ENCODE measurements at regions not wholly inside any gene's neighbourhood (a gene's known extent, or its start where the extent isn't known, plus 50 kb on each side); places are given as distances from the start of the nearest gene placed in this dataset.

DNA sequence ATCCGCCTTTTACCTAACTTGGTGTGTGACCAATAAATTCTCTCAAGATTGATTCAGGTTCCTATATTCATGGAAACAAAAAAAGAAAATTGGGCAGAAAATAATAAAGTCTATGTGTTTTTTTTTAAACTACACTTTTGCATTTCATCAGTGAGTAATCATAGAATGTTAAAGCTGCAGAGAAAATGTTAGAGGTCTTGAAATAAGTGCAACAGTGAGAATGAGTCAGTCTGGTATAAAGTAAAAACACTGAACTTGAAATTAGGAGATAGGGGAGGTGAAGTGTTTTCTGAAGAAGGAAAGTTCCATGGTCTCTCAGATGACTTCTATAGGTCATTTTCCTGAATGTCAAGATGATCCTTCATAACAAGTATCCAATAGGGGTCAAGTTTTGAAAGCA is 202.6 kb upstream of the NRP1 start:
- no peaks in the 10 kb centered on the region for H3K27me3 ChIP-seq (replicated peaks; ENCODE audit: insufficient read depth)
- no peaks in the 10 kb centered on the region for H3K79me2 ChIP-seq (ENCODE audit: insufficient read depth)
- no peaks in the 10 kb centered on the region for H3K36me3 ChIP-seq (ENCODE audit: low read depth)
- peaks cover 8% of the 10 kb centered on the region; the same call in 1 of the 2 replicates for H3F3A ChIP-seq (ENCODE audit: insufficient read depth)
- H3K4me2 ChIP-seq (ENCODE audit: unreplicated experiment): no peak overlapping the region
- peaks cover 9% of the 10 kb centered on the region for H3K4me1 ChIP-seq (ENCODE audit: insufficient read depth)
- no peaks in the 10 kb centered on the region for H4K20me1 ChIP-seq (ENCODE audit: insufficient read depth)
- in situ Hi-C loops (cut with MboI): no loop called here
- no peaks in the 10 kb centered on the region for H3K9me3 ChIP-seq (ENCODE audit: low read depth)
- no peak overlapping the region for H3K4me3 ChIP-seq
- H3K27ac ChIP-seq: no peak overlapping the region
- DNase-seq: peak; percentile 62
- 96 to 97% methylated on average over 1 of the region's 1 CpG for WGBS, 2 experiments (ENCODE audit: low coverage in 1 of 2, low lambda C conversion rate in 2 of 2, missing lambda C conversion rate in 2 of 2)
- no peak overlapping the region for H3K9ac ChIP-seq
- H2AFZ ChIP-seq: no peak overlapping the region; the same call in 1 of the 2 replicates
- no peak for TF ChIP-seq EZH2phosphoT487 (IDR thresholded peaks at IDR 0.05; ENCODE audit: insufficient read depth, low read depth)
- TF ChIP-seq EZH2 (IDR thresholded peaks at IDR 0.05; ENCODE audit: insufficient read depth, poor library complexity, severe bottlenecking): no peak
- no peaks in the 10 kb centered on the region for H3K9me2 ChIP-seq (ENCODE audit: insufficient read depth)

DNA sequence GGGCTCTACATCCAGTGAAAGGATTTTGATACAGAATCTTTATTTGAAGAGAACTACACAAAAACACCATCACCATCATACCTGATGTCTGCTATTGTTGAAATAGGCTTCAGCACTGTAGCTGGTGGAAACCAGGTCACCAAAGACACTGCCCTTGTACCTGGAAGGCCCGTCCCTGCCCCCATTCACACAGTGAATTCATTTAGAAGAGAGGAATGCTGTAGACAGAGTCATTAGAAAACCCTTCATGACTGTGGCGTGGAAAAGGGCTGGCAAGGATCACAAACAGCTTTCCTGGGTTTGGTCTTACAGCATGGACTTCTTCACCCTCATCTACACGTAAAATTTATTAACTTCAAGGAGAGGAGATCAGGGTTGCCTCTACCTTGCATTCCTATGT is 202.0 kb upstream of the NRP1 start:
- peaks cover 9% of the 10 kb centered on the region for H3K4me1 ChIP-seq (ENCODE audit: insufficient read depth)
- H3K79me2 ChIP-seq (ENCODE audit: insufficient read depth): no peaks in the 10 kb centered on the region
- no peak overlapping the region for H3K4me2 ChIP-seq (ENCODE audit: unreplicated experiment)
- H3K9ac ChIP-seq: no peak overlapping the region
- no peak for DNase-seq
- H3K27me3 ChIP-seq (replicated peaks; ENCODE audit: insufficient read depth): no peaks in the 10 kb centered on the region
- H3F3A ChIP-seq (ENCODE audit: insufficient read depth): peaks cover 8% of the 10 kb centered on the region; the same call in 1 of the 2 replicates
- WGBS, 2 experiments (ENCODE audit: low coverage in 1 of 2, low lambda C conversion rate in 2 of 2, missing lambda C conversion rate in 2 of 2): 84 to 90% methylated on average over 3 of the region's 3 CpGs
- H3K4me3 ChIP-seq: no peak overlapping the region
- H2AFZ ChIP-seq: no peak overlapping the region; the same call in 1 of the 2 replicates
- no peaks in the 10 kb centered on the region for H3K9me2 ChIP-seq (ENCODE audit: insufficient read depth)
- no peak overlapping the region for H3K27ac ChIP-seq
- TF ChIP-seq EZH2phosphoT487 (IDR thresholded peaks at IDR 0.05; ENCODE audit: insufficient read depth, low read depth) (no peak), EZH2 (IDR thresholded peaks at IDR 0.05; ENCODE audit: insufficient read depth, poor library complexity, severe bottlenecking) (no peak)
- in situ Hi-C loops (cut with MboI): no loop called here
- H4K20me1 ChIP-seq (ENCODE audit: insufficient read depth): no peaks in the 10 kb centered on the region
- no peaks in the 10 kb centered on the region for H3K36me3 ChIP-seq (ENCODE audit: low read depth)
- no peaks in the 10 kb centered on the region for H3K9me3 ChIP-seq (ENCODE audit: low read depth)

DNA sequence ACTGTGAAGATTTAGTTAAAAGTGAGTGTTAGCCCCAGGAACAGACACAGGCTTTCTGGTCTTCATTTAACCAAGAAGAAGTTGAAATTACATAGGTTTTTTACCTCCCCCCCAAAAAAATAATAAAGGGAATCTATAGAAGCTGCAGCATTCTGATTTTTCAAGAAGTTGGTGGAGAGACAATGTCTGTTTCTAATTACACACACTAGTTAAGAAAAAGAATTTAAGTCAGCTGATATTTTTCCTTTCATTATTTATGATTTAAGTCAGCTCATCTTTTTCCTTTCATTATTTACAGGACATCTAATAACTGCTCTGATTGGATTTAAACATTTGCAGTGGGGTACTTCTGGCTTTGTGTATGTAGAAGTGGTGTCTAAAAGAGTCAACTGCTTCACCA is 201.4 kb upstream of the NRP1 start:
- Histone ChIP-seq H3K4me2 (ENCODE audit: unreplicated experiment) (no peak overlapping the region), H3F3A (ENCODE audit: insufficient read depth) (peaks cover 8% of the 10 kb centered on the region; the same call in 1 of the 2 replicates), H3K79me2 (ENCODE audit: insufficient read depth) (no peaks in the 10 kb centered on the region), H3K36me3 (ENCODE audit: low read depth) (no peaks in the 10 kb centered on the region), H3K4me1 (ENCODE audit: insufficient read depth) (peaks cover 9% of the 10 kb centered on the region), H4K20me1 (ENCODE audit: insufficient read depth) (no peaks in the 10 kb centered on the region), H3K27me3 (replicated peaks; ENCODE audit: insufficient read depth) (no peaks in the 10 kb centered on the region), H3K4me3 (no peak overlapping the region), H3K9ac (no peak overlapping the region), H3K9me2 (ENCODE audit: insufficient read depth) (no peaks in the 10 kb centered on the region), H2AFZ (no peak overlapping the region), H3K9me3 (ENCODE audit: low read depth) (no peaks in the 10 kb centered on the region), H3K27ac (no peak overlapping the region)
- in situ Hi-C loops (cut with MboI): no loop called here
- no peak for TF ChIP-seq EZH2 (IDR thresholded peaks at IDR 0.05; ENCODE audit: insufficient read depth, poor library complexity, severe bottlenecking)
- no peak for TF ChIP-seq EZH2phosphoT487 (IDR thresholded peaks at IDR 0.05; ENCODE audit: insufficient read depth, low read depth)
- DNase-seq: no peak

DNA sequence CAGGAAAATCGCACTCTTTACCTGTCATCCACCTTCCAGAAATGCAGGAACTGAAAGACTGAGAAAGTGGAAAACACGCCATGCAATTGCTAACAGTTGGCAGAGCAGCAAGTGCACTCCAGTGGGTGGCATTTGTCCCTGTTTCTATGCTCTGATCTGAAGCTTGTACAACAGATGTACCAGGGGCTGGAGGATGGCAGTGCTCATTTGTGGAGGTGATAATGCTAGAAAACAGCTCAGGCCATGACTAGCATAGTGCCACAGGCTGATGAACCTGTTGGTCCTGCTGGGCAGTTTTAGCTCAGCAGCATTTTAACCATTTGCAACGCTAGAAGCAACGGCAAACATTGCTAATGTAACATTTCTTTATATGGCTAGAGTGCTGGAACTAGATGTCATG is 199.9 kb upstream of the NRP1 start:
- Histone ChIP-seq H3K36me3 (ENCODE audit: low read depth) (no peaks in the 10 kb centered on the region), H3K27me3 (replicated peaks; ENCODE audit: insufficient read depth) (no peaks in the 10 kb centered on the region), H3K4me2 (ENCODE audit: unreplicated experiment) (no peak overlapping the region), H2AFZ (no peak overlapping the region), H3F3A (ENCODE audit: insufficient read depth) (peaks cover 8% of the 10 kb centered on the region; the same call in 1 of the 2 replicates), H4K20me1 (ENCODE audit: insufficient read depth) (no peaks in the 10 kb centered on the region), H3K9me2 (ENCODE audit: insufficient read depth) (no peaks in the 10 kb centered on the region), H3K4me1 (ENCODE audit: insufficient read depth) (peaks cover 9% of the 10 kb centered on the region), H3K79me2 (ENCODE audit: insufficient read depth) (no peaks in the 10 kb centered on the region), H3K9ac (no peak overlapping the region), H3K4me3 (no peak overlapping the region), H3K9me3 (ENCODE audit: low read depth) (no peaks in the 10 kb centered on the region), H3K27ac (no peak overlapping the region)
- DNase-seq: no peak
- no peak for TF ChIP-seq EZH2phosphoT487 (IDR thresholded peaks at IDR 0.05; ENCODE audit: insufficient read depth, low read depth)
- TF ChIP-seq EZH2 (IDR thresholded peaks at IDR 0.05; ENCODE audit: insufficient read depth, poor library complexity, severe bottlenecking): no peak
- in situ Hi-C loops (cut with MboI): no loop called here
- 67 to 72% methylated on average over 4 of the region's 4 CpGs for WGBS, 2 experiments (ENCODE audit: low coverage in 1 of 2, low lambda C conversion rate in 2 of 2, missing lambda C conversion rate in 2 of 2)

DNA sequence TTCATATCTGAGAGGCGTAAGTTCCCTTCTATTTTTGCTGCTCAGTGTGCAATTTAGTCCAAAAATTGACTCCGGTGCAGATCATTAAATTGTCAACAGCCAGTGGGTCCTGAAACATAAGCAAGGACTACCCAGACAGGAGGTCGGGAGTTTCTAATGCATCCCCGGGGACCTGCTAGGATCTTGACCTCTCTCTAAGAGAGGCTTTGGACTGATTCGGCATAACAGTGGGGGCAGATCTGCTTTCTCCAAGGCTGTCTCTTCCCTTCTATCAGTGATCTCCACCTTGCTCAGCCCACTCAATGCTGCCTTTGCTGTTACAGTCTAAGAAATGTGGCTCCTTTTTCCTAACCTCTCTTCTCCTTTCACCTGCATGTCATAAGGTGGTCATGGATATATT is 199.1 kb upstream of the NRP1 start:
- Histone ChIP-seq H3K79me2 (ENCODE audit: insufficient read depth) (no peaks in the 10 kb centered on the region), H3K27ac (no peak overlapping the region), H3K9me2 (ENCODE audit: insufficient read depth) (no peaks in the 10 kb centered on the region), H3K4me2 (ENCODE audit: unreplicated experiment) (no peak overlapping the region), H3F3A (ENCODE audit: insufficient read depth) (peaks cover 8% of the 10 kb centered on the region; the same call in 1 of the 2 replicates), H2AFZ (no peak overlapping the region), H4K20me1 (ENCODE audit: insufficient read depth) (no peaks in the 10 kb centered on the region), H3K27me3 (replicated peaks; ENCODE audit: insufficient read depth) (no peaks in the 10 kb centered on the region), H3K4me3 (no peak overlapping the region), H3K9ac (no peak overlapping the region), H3K4me1 (ENCODE audit: insufficient read depth) (peaks cover 9% of the 10 kb centered on the region), H3K36me3 (ENCODE audit: low read depth) (no peaks in the 10 kb centered on the region), H3K9me3 (ENCODE audit: low read depth) (no peaks in the 10 kb centered on the region)
- no peak for DNase-seq
- TF ChIP-seq EZH2 (IDR thresholded peaks at IDR 0.05; ENCODE audit: insufficient read depth, poor library complexity, severe bottlenecking) (no peak), EZH2phosphoT487 (IDR thresholded peaks at IDR 0.05; ENCODE audit: insufficient read depth, low read depth) (no peak)
- in situ Hi-C loops (cut with MboI): no loop called here
- WGBS, 2 experiments (ENCODE audit: low coverage in 1 of 2, low lambda C conversion rate in 2 of 2, missing lambda C conversion rate in 2 of 2): 91 to 92% methylated on average over 5 of the region's 5 CpGs
